ENCODE measurements at regions not wholly inside any gene's neighbourhood (a gene's known extent, or its start where the extent isn't known, plus 50 kb on each side); places are given as distances from the start of the nearest gene placed in this dataset.

GRCh38 chr2:30371028-30371689 lies 75.9 kb upstream of the LCLAT1 start:
- DNase-seq (ENCODE audit: low read depth): no peak

GRCh38 chr2:30371772-30372373 lies 75.2 kb upstream of the LCLAT1 start:
- no peak for DNase-seq (ENCODE audit: low read depth)

- DNase-seq (ENCODE audit: low read depth): no peak
These were observed 74.2 kb upstream of the LCLAT1 start for GRCh38 chr2:30372826-30373225.

GRCh38 chr2:30373881-30374302 lies 73.2 kb upstream of the LCLAT1 start:
- DNase-seq (ENCODE audit: low read depth): no peak

- no peak for DNase-seq (ENCODE audit: low read depth)
These were observed 72.7 kb upstream of the LCLAT1 start for GRCh38 chr2:30374380-30374779.

GRCh38 chr2:30375915-30376314 lies 71.1 kb upstream of the LCLAT1 start:
- no peak for DNase-seq (ENCODE audit: low read depth)

GRCh38 chr2:30379481-30379880 lies 67.6 kb upstream of the LCLAT1 start:
- no peak for DNase-seq (ENCODE audit: low read depth)

- DNase-seq (ENCODE audit: low read depth): no peak
These were observed 66.2 kb upstream of the LCLAT1 start for GRCh38 chr2:30380824-30381223.

GRCh38 chr2:30382162-30382783 lies 64.8 kb upstream of the LCLAT1 start:
- DNase-seq (ENCODE audit: low read depth): no peak

GRCh38 chr2:30382995-30383394 lies 64.1 kb upstream of the LCLAT1 start:
- DNase-seq (ENCODE audit: low read depth): no peak

GRCh38 chr2:30385327-30385726 lies 61.7 kb upstream of the LCLAT1 start:
- no peak for DNase-seq (ENCODE audit: low read depth)

- no peak for DNase-seq (ENCODE audit: low read depth)
These were observed 54.9 kb upstream of the LCLAT1 start for GRCh38 chr2:30392097-30392496.

GRCh38 chr2:30393510-30393909 lies 53.5 kb upstream of the LCLAT1 start:
- DNase-seq (ENCODE audit: low read depth): no peak

GRCh38 chr2:30394096-30394495 lies 53.0 kb upstream of the LCLAT1 start:
- no peak for DNase-seq (ENCODE audit: low read depth)

GRCh38 chr2:30396436-30397232 lies 50.4 kb upstream of the LCLAT1 start:
- DNase-seq (ENCODE audit: low read depth): no peak

Data from stimulated activated CD8-positive, alpha-beta memory T cell treated with anti-CD3 and anti-CD28 coated beads, Interleukin-12 subunit alpha, Interleukin-12 subunit beta, amount 100 ng/mL, for 4 hours (primary cell).